22Rv1 (cell line): ENCODE measurements at regions not wholly inside any gene's neighbourhood (a gene's known extent, or its start where the extent isn't known, plus 50 kb on each side); places are given as distances from the start of the nearest gene placed in this dataset.

Experiments
- H3K27ac ChIP-seq: fragments of 450-650 bp; 2 replicates; pipeline ENCODE4 v1.5.1; 2017
- ZFX ChIP-seq: fragments of 450-650 bp; IDR thresholded peaks from 2 replicates; pipeline ENCODE4 v1.6.1; 2017; ENCODE audit warnings: antibody characterized with exemption, borderline replicate concordance
- TF ChIP-seq, protein P1 (sequence below): fragments of 450-650 bp; IDR thresholded peaks from 2 replicates; pipeline ENCODE4 v1.5.1; 2017; ENCODE audit warnings: mild to moderate bottlenecking

DNA sequence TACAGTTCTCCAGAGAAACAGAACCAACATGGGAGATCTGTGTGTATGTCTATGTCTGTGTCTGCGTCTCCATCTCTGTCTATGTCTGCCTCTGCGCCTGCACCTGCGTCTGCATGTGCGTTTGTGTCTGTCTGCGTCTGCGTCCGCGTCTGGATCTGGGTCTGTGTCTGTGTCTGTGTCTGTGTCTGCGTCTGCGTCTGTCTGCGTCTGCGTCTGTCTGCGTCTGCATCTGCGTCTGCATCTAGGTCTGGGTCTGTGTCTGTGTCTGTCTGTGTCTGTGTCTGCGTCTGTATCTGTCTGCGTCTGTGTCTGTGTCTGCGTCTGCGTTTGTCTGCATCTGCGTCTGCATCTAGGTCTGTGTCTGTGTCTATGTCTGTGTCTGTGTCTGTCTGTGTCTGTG is 53.1 kb upstream of the SLC22A11 start:
- TF ChIP-seq, protein P1, sequence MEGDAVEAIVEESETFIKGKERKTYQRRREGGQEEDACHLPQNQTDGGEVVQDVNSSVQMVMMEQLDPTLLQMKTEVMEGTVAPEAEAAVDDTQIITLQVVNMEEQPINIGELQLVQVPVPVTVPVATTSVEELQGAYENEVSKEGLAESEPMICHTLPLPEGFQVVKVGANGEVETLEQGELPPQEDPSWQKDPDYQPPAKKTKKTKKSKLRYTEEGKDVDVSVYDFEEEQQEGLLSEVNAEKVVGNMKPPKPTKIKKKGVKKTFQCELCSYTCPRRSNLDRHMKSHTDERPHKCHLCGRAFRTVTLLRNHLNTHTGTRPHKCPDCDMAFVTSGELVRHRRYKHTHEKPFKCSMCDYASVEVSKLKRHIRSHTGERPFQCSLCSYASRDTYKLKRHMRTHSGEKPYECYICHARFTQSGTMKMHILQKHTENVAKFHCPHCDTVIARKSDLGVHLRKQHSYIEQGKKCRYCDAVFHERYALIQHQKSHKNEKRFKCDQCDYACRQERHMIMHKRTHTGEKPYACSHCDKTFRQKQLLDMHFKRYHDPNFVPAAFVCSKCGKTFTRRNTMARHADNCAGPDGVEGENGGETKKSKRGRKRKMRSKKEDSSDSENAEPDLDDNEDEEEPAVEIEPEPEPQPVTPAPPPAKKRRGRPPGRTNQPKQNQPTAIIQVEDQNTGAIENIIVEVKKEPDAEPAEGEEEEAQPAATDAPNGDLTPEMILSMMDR = no peak
- TF ChIP-seq ZFX = no peak
- H3K27ac ChIP-seq = no peak overlapping the region

DNA sequence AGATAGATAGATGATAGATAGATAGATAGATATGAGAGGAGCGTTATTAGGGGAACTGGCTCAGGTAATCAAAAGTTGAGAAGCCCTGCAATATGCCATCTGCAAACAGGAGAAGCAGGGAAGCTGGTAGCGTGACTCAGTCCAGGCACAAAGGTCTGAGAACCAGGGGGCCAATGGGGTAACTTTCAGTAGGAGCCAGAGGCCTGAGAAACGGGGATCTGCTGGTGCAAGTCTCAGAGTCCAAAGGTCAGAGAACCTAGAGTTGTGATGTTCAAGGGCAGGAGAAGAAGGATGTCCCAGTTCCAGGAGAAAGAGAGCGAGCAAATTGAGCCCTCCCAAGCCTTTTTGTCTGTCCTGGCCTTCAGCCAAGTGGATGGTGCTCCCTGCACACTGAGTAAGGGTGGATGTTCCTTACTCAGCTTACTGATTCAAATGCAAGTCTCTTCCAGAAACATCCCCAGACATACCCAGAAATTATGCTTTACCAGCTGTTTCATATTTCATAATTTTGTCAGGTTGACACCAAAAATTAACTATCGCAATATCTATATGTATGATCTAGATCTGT is 52.5 kb upstream of the SLC22A11 start:
- TF ChIP-seq, protein P1 = no peak
- TF ChIP-seq ZFX = no peak

DNA sequence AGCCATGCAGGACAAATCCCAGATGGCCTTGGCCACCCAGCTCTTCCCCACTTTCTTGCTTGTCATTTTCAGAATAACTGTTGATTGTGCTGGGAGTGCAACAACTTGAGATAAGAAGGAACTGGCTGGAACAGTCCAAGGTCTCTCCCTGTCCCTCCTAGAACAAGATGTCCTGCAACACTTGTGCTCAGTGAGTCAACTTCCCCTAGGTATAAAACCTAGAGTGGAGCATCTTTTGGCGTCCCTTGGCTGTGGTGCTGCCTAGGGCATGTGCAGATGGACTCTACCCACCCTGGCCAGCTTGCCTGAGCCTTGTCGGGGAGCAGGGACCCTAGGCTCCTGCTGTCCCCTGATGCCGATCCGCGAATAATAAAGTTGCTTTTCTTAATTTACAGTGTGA is 50.7 kb upstream of the SLC22A11 start:
- H3K27ac ChIP-seq = no peak overlapping the region
- TF ChIP-seq, protein P1 = no peak
- TF ChIP-seq ZFX = no peak

More for the DNA sequence above, 52.5 kb upstream of the SLC22A11 start:
- H3K27ac ChIP-seq = no peak overlapping the region
